Stomach smooth muscle (tissue), 2 donors: ENCODE measurements at regions not wholly inside any gene's neighbourhood (a gene's known extent, or its start where the extent isn't known, plus 50 kb on each side); places are given as distances from the start of the nearest gene placed in this dataset.
"Not testable (repeated sequence)": the region's sequence is repeated elsewhere in the genome, so short reads cannot be mapped to it uniquely, and the experiment has no call there.

Source experiments
- H3K27ac ChIP-seq: one replicate; pipeline ENCODE4 v1.7.0; 2013; ENCODE audit warnings: mild to moderate bottlenecking, low read length, inconsistent platforms
- H3K27me3 ChIP-seq, 2 donors: one replicate each; pipeline ENCODE4 v1.7.0; 2013; ENCODE audit warnings: low read length in 2 of 2; ENCODE audit not compliant: insufficient read depth in 2 of 2, control insufficient read depth in 1 of 2
- H3K36me3 ChIP-seq, 2 donors: one replicate each; pipeline ENCODE4 v1.7.0; 2013; ENCODE audit warnings: low read length in 2 of 2; ENCODE audit not compliant: control insufficient read depth in 2 of 2, insufficient read depth in 2 of 2
- H3K4me1 ChIP-seq: one replicate; pipeline ENCODE4 v1.7.0; 2013; ENCODE audit warnings: low read length; ENCODE audit not compliant: control insufficient read depth, insufficient read depth
- H3K4me3 ChIP-seq, 2 donors: one replicate each; pipeline ENCODE4 v1.7.0; 2013; ENCODE audit warnings: low read length in 2 of 2
- H3K9ac ChIP-seq, 2 donors: one replicate each; pipeline ENCODE4 v1.7.0; 2013; ENCODE audit warnings: low read length in 2 of 2, mild to moderate bottlenecking in 1 of 2
- H3K9me3 ChIP-seq, 2 donors: one replicate each; pipeline ENCODE4 v1.7.0; 2013; ENCODE audit warnings: low read length in 2 of 2; ENCODE audit not compliant: control insufficient read depth in 2 of 2
- donor health status: healthy.
- donor health status: Pancreatic carcinoma.

GRCh38 chr11:25486338-25486737 is 845.6 kb upstream of the ANO3 start:
- not testable (repeated sequence) for H3K9ac ChIP-seq, H3K36me3 ChIP-seq, H3K27ac ChIP-seq, H3K27me3 ChIP-seq, H3K9me3 ChIP-seq, H3K4me1 ChIP-seq, H3K4me3 ChIP-seq

GRCh38 chr11:25488176-25488575 is 843.8 kb upstream of the ANO3 start:
- not testable (repeated sequence) for H3K27ac ChIP-seq

GRCh38 chr11:25501426-25501825 is 830.5 kb upstream of the ANO3 start:
- H3K4me3 ChIP-seq, result not testable (repeated sequence)

More at GRCh38 chr11:25488176-25488575, 843.8 kb upstream of the ANO3 start:
- not testable (repeated sequence) for H3K4me1 ChIP-seq, H3K4me3 ChIP-seq, H3K9ac ChIP-seq, H3K9me3 ChIP-seq, H3K27me3 ChIP-seq, H3K36me3 ChIP-seq

GRCh38 chr11:25515576-25515975 is 816.4 kb upstream of the ANO3 start:
- no peaks in the 10 kb centered on the region for H3K4me1 ChIP-seq
- H3K27ac ChIP-seq, result no peak overlapping the region
- no peak overlapping the region for H3K4me3 ChIP-seq
- H3K27me3 ChIP-seq, result no peaks in the 10 kb centered on the region
- no peaks in the 10 kb centered on the region for H3K36me3 ChIP-seq
- H3K9me3 ChIP-seq, result peaks cover 0 to 3% of the 10 kb centered on the region in 2 donors
- H3K9ac ChIP-seq, result no peak overlapping the region

More at GRCh38 chr11:25501426-25501825, 830.5 kb upstream of the ANO3 start:
- not testable (repeated sequence) for H3K27me3 ChIP-seq, H3K9ac ChIP-seq, H3K4me1 ChIP-seq, H3K27ac ChIP-seq, H3K36me3 ChIP-seq, H3K9me3 ChIP-seq

GRCh38 chr11:25520459-25520858 is 811.5 kb upstream of the ANO3 start:
- H3K9ac ChIP-seq, result no peak overlapping the region
- no peak overlapping the region for H3K27ac ChIP-seq
- H3K4me3 ChIP-seq, result no peak overlapping the region
- H3K36me3 ChIP-seq, result no peaks in the 10 kb centered on the region
- H3K27me3 ChIP-seq, result no peaks in the 10 kb centered on the region
- no peaks in the 10 kb centered on the region for H3K4me1 ChIP-seq
- H3K9me3 ChIP-seq, result no peaks in the 10 kb centered on the region

GRCh38 chr11:25527841-25528240 is 804.1 kb upstream of the ANO3 start:
- Histone ChIP-seq H3K9me3 (no peaks in the 10 kb centered on the region), H3K9ac (no peak overlapping the region), H3K4me3 (no peak overlapping the region), H3K27me3 (no peaks in the 10 kb centered on the region), H3K4me1 (no peaks in the 10 kb centered on the region), H3K36me3 (no peaks in the 10 kb centered on the region), H3K27ac (no peak overlapping the region)

GRCh38 chr11:25529572-25529971 is 802.4 kb upstream of the ANO3 start:
- H3K4me3 ChIP-seq, result no peak overlapping the region
- no peak overlapping the region for H3K27ac ChIP-seq

GRCh38 chr11:25535467-25536272 is 796.3 kb upstream of the ANO3 start:
- no peak overlapping the region for H3K27ac ChIP-seq
- no peak overlapping the region for H3K4me3 ChIP-seq

More at GRCh38 chr11:25529572-25529971, 802.4 kb upstream of the ANO3 start:
- Histone ChIP-seq H3K9me3 (no peaks in the 10 kb centered on the region), H3K36me3 (no peaks in the 10 kb centered on the region), H3K9ac (no peak overlapping the region), H3K27me3 (no peaks in the 10 kb centered on the region), H3K4me1 (no peaks in the 10 kb centered on the region)

GRCh38 chr11:25536289-25536688 is 795.6 kb upstream of the ANO3 start:
- Histone ChIP-seq H3K27ac (no peak overlapping the region), H3K36me3 (no peaks in the 10 kb centered on the region), H3K4me1 (no peaks in the 10 kb centered on the region), H3K9me3 (no peaks in the 10 kb centered on the region), H3K4me3 (no peak overlapping the region), H3K27me3 (no peaks in the 10 kb centered on the region), H3K9ac (no peak overlapping the region)

More at GRCh38 chr11:25535467-25536272, 796.3 kb upstream of the ANO3 start:
- Histone ChIP-seq H3K9me3 (no peaks in the 10 kb centered on the region), H3K36me3 (no peaks in the 10 kb centered on the region), H3K27me3 (no peaks in the 10 kb centered on the region), H3K9ac (no peak overlapping the region), H3K4me1 (no peaks in the 10 kb centered on the region)

- Histone ChIP-seq H3K9ac (no peak overlapping the region), H3K9me3 (no peaks in the 10 kb centered on the region), H3K4me1 (no peaks in the 10 kb centered on the region), H3K36me3 (no peaks in the 10 kb centered on the region), H3K27me3 (no peaks in the 10 kb centered on the region), H3K27ac (no peak overlapping the region), H3K4me3 (no peak overlapping the region)
These were observed 794.5 kb upstream of the ANO3 start for GRCh38 chr11:25537393-25537792.

GRCh38 chr11:25547292-25547691 is 784.6 kb upstream of the ANO3 start:
- Histone ChIP-seq H3K27me3 (no peaks in the 10 kb centered on the region), H3K9me3 (no peaks in the 10 kb centered on the region), H3K27ac (no peak overlapping the region), H3K4me3 (no peak overlapping the region), H3K36me3 (no peaks in the 10 kb centered on the region), H3K4me1 (no peaks in the 10 kb centered on the region), H3K9ac (no peak overlapping the region)
